IMR-90 (cell line): ENCODE measurements at regions not wholly inside any gene's neighbourhood (a gene's known extent, or its start where the extent isn't known, plus 50 kb on each side); places are given as distances from the start of the nearest gene placed in this dataset.

Source experiments
- ATAC-seq: fragments of 200-7000 bp; cut with Tn5 transposase; 2 replicates; pipeline ENCODE4 v1.9.1; 2020; ENCODE audit warnings: low read depth, mild to moderate bottlenecking, moderate library complexity
- BruUV-seq: library from RNA; stranded (reverse); fragments of 400-500 nt; replicated peaks from 2 replicates; lab custom pipeline; 2021; lab: Mats Ljungman, UMichigan
- CTCF ChIA-PET: fragments of 300-600 bp; formaldehyde crosslinking; extraction: SDS; loops from one replicate; lab custom pipeline; 2021; ENCODE audit warnings: antibody characterized with exemption; lab: Yijun Ruan, JAX
- POLR2A ChIA-PET: fragments of 300-600 bp; sonication (Branson Sonifier 250); formaldehyde crosslinking; loops from one replicate; lab custom pipeline; 2022; ENCODE audit warnings: antibody characterized with exemption; ENCODE audit not compliant: unreplicated experiment; lab: Charles Lee
- DNase-seq: peaks from one replicate; pipeline ENCODE4 v3.0.0; 2013
- H2AFZ ChIP-seq: replicated peaks from 2 replicates; pipeline ENCODE3; 2013; ENCODE audit warnings: low read length, mild to moderate bottlenecking; ENCODE audit not compliant: poor library complexity
- H2AK5ac ChIP-seq: 2 replicates; pipeline ENCODE4 v1.6.1; 2013; ENCODE audit warnings: low read depth, low read length, inconsistent platforms
- H2AK9ac ChIP-seq: replicated peaks from 2 replicates; pipeline ENCODE3; 2013; ENCODE audit warnings: mild to moderate bottlenecking, low read depth, low read length, moderate library complexity; ENCODE audit not compliant: poor library complexity
- H2BK120ac ChIP-seq: 2 replicates; pipeline ENCODE4 v1.6.1; 2013; ENCODE audit warnings: low read depth, low read length, inconsistent platforms
- H2BK15ac ChIP-seq: 3 replicates; pipeline ENCODE4 v1.6.1; 2013; ENCODE audit warnings: low read depth, low read length, inconsistent platforms
- H2BK20ac ChIP-seq: 2 replicates; pipeline ENCODE4 v1.6.1; 2013; ENCODE audit warnings: low read depth, mild to moderate bottlenecking, inconsistent platforms, low read length, moderate library complexity
- H2BK5ac ChIP-seq: 2 replicates; pipeline ENCODE4 v1.6.1; 2013; ENCODE audit warnings: mild to moderate bottlenecking, low read depth, low read length, inconsistent platforms; ENCODE audit not compliant: poor library complexity, severe bottlenecking
- H3K14ac ChIP-seq: replicated peaks from 2 replicates; pipeline ENCODE4 v1.6.1; 2013; ENCODE audit warnings: low read depth, low read length, inconsistent platforms
- H3K18ac ChIP-seq: 2 replicates; pipeline ENCODE4 v1.6.1; 2013; ENCODE audit warnings: low read depth, low read length, control low read depth
- H3K23ac ChIP-seq: 2 replicates; pipeline ENCODE4 v1.6.1; 2013; ENCODE audit warnings: low read depth, low read length, inconsistent platforms
- H3K27ac ChIP-seq: 2 replicates; pipeline ENCODE4 v1.5.1; 2013; ENCODE audit warnings: mild to moderate bottlenecking, control low read depth, low read length; ENCODE audit not compliant: insufficient read depth
- H3K27me3 ChIP-seq: 2 replicates; pipeline ENCODE4 v1.6.1; 2013; ENCODE audit warnings: low read length; ENCODE audit not compliant: control insufficient read depth, insufficient read depth
- H3K36me3 ChIP-seq: 2 replicates; pipeline ENCODE4 v1.6.1; 2013; ENCODE audit warnings: low read length, mixed read lengths; ENCODE audit not compliant: control insufficient read depth, insufficient read depth
- H3K4ac ChIP-seq: 2 replicates; pipeline ENCODE4 v1.6.1; 2013; ENCODE audit warnings: low read depth, low read length, inconsistent platforms
- H3K4me1 ChIP-seq: 2 replicates; pipeline ENCODE4 v1.6.1; 2013; ENCODE audit warnings: low read length, mixed read lengths; ENCODE audit not compliant: control insufficient read depth, insufficient read depth
- H3K4me2 ChIP-seq: 2 replicates; pipeline ENCODE4 v1.6.1; 2013; ENCODE audit warnings: low read depth, mild to moderate bottlenecking, control low read depth, low read length, moderate library complexity
- H3K4me3 ChIP-seq: 2 replicates; pipeline ENCODE4 v1.5.1; 2013; ENCODE audit warnings: low read depth, mild to moderate bottlenecking, control low read depth, low read length, moderate library complexity; ENCODE audit not compliant: insufficient read depth
- H3K56ac ChIP-seq: 2 replicates; pipeline ENCODE4 v1.6.1; 2013; ENCODE audit warnings: low read length, inconsistent platforms; ENCODE audit not compliant: insufficient read depth; ENCODE audit errors: extremely low read depth
- H3K79me1 ChIP-seq, 2 experiments: 2 replicates each; pipeline ENCODE4 v1.6.1; 2013; ENCODE audit warnings: low read length in 2 of 2, inconsistent platforms in 1 of 2, low read depth in 1 of 2
- H3K9ac ChIP-seq: 2 replicates; pipeline ENCODE4 v1.6.1; 2013; ENCODE audit warnings: low read depth, low read length, control low read depth
- H3K9me1 ChIP-seq: 2 replicates; pipeline ENCODE4 v1.6.1; 2013; ENCODE audit warnings: low read length, inconsistent platforms; ENCODE audit not compliant: insufficient read depth
- H3K9me3 ChIP-seq: 2 replicates; pipeline ENCODE4 v1.6.1; 2013; ENCODE audit warnings: low read length; ENCODE audit not compliant: control insufficient read depth, insufficient read depth
- H4K20me1 ChIP-seq: 2 replicates; pipeline ENCODE4 v1.6.1; 2013; ENCODE audit warnings: low read length, inconsistent platforms; ENCODE audit not compliant: insufficient read depth
- H4K5ac ChIP-seq: 2 replicates; pipeline ENCODE4 v1.6.1; 2013; ENCODE audit warnings: mild to moderate bottlenecking, low read depth, low read length, control low read depth
- H4K8ac ChIP-seq, 2 experiments: 2 replicates each; pipeline ENCODE4 v1.6.1; 2013; ENCODE audit warnings: low read depth in 2 of 2, low read length in 2 of 2, control low read depth in 1 of 2, inconsistent platforms in 1 of 2
- H4K91ac ChIP-seq: 2 replicates; pipeline ENCODE4 v1.6.1; 2013; ENCODE audit warnings: low read depth, low read length, inconsistent platforms; ENCODE audit not compliant: insufficient read depth
- RFX5 ChIP-seq: IDR thresholded peaks from 2 replicates; pipeline ENCODE4 v1.8.0; 2012; ENCODE audit warnings: low read depth, mild to moderate bottlenecking, low read length, moderate library complexity
- dilution Hi-C: fragments of 300-500 bp; cut with HindIII; formaldehyde crosslinking; loops from one replicate; pipeline ENCODE4 v1.14.3; 2018; ENCODE audit warnings: low sequenced_read_pairs; ENCODE audit not compliant: unreplicated experiment
- in situ Hi-C: fragments of 300-500 bp; cut with MboI; formaldehyde crosslinking; loops from 3 replicates; pipeline ENCODE4 v1.14.3; 2019; ENCODE audit warnings: low sequenced_read_pairs, inconsistent platforms, mixed read lengths
- intact Hi-C: fragments of 100-400 bp; cut with micrococcal nuclease; formaldehyde crosslinking; loops from 2 replicates; pipeline ENCODE4 v1.10.0; 2022

DNA sequence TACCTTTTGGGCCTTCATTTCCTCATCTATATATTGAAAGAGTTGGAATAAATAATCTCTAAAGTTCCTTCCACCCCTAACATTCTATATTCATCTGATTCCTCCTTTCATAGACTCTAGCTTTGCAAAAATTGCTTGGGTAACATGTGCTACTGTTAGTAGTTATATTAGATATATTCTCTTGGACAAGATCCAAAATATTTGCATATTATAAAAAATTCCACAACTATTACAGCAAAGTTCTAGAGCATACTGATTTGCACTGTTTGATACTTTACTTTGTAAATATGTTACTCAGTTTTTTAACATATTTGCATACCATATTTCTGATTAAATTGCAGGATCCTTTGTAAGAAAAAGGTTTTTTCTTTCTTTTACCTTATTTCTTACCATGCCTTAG, 95.9 kb upstream of the UBE2E2 start:
- dilution Hi-C loops, result no loop called here

More for the DNA sequence above, 95.9 kb upstream of the UBE2E2 start:
- Histone ChIP-seq H3K4me3 (no peak overlapping the region), H4K20me1 (no peaks in the 10 kb centered on the region), H2BK15ac (no peak overlapping the region), H2BK20ac (no peak overlapping the region), H2BK5ac (no peak overlapping the region), H3K4ac (no peak overlapping the region), H4K5ac (no peak overlapping the region), H3K4me2 (no peak overlapping the region), H4K91ac (no peak overlapping the region), H3K56ac (no peak overlapping the region), H2BK120ac (no peak overlapping the region), H3K18ac (no peak overlapping the region), H3K23ac (no peak overlapping the region), H3K14ac (no peak overlapping the region), H2AK9ac (no peak overlapping the region), H4K8ac (no peak overlapping the region), H3K4me1 (no peaks in the 10 kb centered on the region), H3K9me1 (no peaks in the 10 kb centered on the region), H3K36me3 (no peaks in the 10 kb centered on the region), H2AK5ac (no peak overlapping the region), H3K27me3 (peaks cover 2% of the 10 kb centered on the region; the same call in 1 of the 2 replicates), H3K79me1 (no peaks in the 10 kb centered on the region), H3K9ac (no peak overlapping the region), H2AFZ (no peak overlapping the region), H3K27ac (no peak overlapping the region), H3K9me3 (no peaks in the 10 kb centered on the region)
- no peak for ATAC-seq
- in situ Hi-C loops, result no loop called here
- intact Hi-C loops, result no loop called here
- TF ChIP-seq RFX5, result no peak
- no TSS peak for BruUV-seq
- no peak for DNase-seq
- ChIA-PET POLR2A (no interaction called here), CTCF (no interaction called here)
